GM06990 (cell line): ENCODE measurements at regions not wholly inside any gene's neighbourhood (a gene's known extent, or its start where the extent isn't known, plus 50 kb on each side); places are given as distances from the start of the nearest gene placed in this dataset.

Experiments
- DNase-seq: peaks from one replicate; pipeline ENCODE4 v3.0.0-alpha.2; 2011; ENCODE audit not compliant: insufficient read length; ENCODE audit errors: extremely low read depth
- H3K27me3 ChIP-seq: replicated peaks from 2 replicates; pipeline ENCODE4 v1.6.0; 2011; ENCODE audit warnings: low read length; ENCODE audit not compliant: control insufficient read depth, insufficient read depth
- H3K36me3 ChIP-seq: 2 replicates; pipeline ENCODE4 v1.5.1; 2011; ENCODE audit warnings: low read length; ENCODE audit not compliant: control insufficient read depth, insufficient read depth
- H3K4me3 ChIP-seq: replicated peaks from 2 replicates; pipeline ENCODE4 v1.5.1; 2011; ENCODE audit warnings: low read depth, mild to moderate bottlenecking, control low read depth, low read length
- TF ChIP-seq, protein P1 (sequence below): IDR thresholded peaks from 2 replicates; pipeline ENCODE4 v1.5.1; 2011; ENCODE audit warnings: low read length, control low read depth, mild to moderate bottlenecking, inconsistent platforms; ENCODE audit not compliant: insufficient read depth, poor library complexity, severe bottlenecking

DNA sequence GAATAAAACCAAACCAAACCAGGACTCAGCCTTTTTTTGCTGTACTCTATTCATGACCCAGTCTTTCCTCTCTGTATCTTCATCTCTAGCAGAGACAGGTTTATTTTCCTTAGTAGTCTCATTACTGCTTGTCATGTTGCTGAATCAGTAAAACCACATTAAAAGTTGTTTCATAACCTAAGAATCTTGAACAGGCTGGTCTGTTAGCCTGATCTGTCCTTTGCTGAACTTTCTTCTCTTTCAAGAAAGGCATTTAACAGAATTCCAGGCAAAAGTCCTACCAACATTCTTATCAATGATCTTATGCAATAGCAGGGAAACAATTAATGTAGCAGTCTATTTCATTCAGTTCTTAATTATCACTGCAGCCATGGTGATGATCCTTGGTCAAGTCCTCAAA lies 197.7 kb downstream of the CASP12 start:
- TF ChIP-seq, protein P1, sequence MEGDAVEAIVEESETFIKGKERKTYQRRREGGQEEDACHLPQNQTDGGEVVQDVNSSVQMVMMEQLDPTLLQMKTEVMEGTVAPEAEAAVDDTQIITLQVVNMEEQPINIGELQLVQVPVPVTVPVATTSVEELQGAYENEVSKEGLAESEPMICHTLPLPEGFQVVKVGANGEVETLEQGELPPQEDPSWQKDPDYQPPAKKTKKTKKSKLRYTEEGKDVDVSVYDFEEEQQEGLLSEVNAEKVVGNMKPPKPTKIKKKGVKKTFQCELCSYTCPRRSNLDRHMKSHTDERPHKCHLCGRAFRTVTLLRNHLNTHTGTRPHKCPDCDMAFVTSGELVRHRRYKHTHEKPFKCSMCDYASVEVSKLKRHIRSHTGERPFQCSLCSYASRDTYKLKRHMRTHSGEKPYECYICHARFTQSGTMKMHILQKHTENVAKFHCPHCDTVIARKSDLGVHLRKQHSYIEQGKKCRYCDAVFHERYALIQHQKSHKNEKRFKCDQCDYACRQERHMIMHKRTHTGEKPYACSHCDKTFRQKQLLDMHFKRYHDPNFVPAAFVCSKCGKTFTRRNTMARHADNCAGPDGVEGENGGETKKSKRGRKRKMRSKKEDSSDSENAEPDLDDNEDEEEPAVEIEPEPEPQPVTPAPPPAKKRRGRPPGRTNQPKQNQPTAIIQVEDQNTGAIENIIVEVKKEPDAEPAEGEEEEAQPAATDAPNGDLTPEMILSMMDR = no peak
- Histone ChIP-seq H3K36me3 (no peaks in the 10 kb centered on the region), H3K4me3 (no peak overlapping the region), H3K27me3 (no peaks in the 10 kb centered on the region)
- no peak for DNase-seq

DNA sequence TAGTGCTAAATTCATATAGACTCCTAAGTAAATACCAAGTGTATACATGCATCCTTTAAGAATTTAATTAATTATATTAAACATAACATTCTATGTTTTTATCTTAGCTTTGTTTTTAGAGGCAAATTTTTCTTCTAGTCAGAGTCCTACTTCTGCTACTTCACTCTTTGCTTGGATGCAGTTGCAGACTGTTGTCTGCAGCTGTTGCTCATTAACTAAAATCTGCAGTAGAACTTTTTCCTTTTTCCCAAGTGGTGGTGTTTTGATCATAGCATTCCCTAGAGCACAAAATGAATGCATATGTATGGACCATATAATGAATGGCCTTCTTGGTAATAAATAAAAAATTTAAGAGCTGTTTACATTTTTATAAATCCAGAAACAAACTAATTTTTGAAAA lies 198.3 kb downstream of the CASP12 start:
- Histone ChIP-seq H3K27me3 (no peaks in the 10 kb centered on the region), H3K36me3 (no peaks in the 10 kb centered on the region), H3K4me3 (no peak overlapping the region)
- no peak for DNase-seq
- TF ChIP-seq, protein P1 = no peak

DNA sequence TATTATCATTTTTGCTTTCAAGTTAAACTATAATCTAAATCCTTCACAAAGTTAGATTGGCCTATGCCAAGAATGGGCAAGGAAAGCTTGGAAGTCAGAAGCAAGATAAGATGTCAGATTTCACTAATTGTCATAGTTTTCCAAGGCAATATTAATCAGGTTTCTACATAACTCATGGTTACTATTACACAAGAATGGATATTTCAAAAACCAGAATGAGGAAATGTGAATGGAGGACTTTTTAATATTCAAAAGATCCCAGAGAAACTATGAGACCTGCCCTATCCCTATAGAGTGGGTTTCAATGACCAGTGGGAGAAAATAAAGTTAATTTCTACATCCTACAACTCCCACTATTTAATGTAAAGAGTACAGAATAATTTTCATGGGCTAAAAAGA lies 203.2 kb downstream of the CASP12 start:
- TF ChIP-seq, protein P1 = no peak
- no peak overlapping the region for H3K4me3 ChIP-seq
- H3K27me3 ChIP-seq = no peaks in the 10 kb centered on the region
- DNase-seq = no peak
- H3K36me3 ChIP-seq = no peaks in the 10 kb centered on the region

GRCh38 chr11:104694259-104695064 lies 203.8 kb downstream of the CASP12 start:
- DNase-seq = no peak
- Histone ChIP-seq H3K4me3 (no peak overlapping the region), H3K27me3 (no peaks in the 10 kb centered on the region), H3K36me3 (no peaks in the 10 kb centered on the region)
- TF ChIP-seq, protein P1 = no peak

DNA sequence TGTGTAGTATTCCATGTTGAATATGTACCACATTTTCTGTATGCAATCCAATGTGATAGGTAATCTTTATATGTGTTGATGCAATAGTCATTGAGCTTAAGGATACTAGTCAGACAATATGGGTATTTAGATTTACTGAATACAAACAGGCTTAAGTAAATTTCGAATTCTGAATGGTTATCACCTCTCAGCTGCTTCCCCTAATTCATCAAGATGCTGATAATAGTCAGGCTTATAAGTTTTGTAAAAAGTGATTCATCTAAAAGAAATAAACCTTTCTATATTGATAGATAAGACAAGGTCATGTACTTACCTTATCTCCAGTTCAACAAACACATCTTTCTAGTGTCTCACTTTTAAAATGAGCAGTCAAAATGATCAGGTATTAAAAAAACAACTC lies 205.5 kb downstream of the CASP12 start:
- Histone ChIP-seq H3K4me3 (no peak overlapping the region), H3K36me3 (no peaks in the 10 kb centered on the region), H3K27me3 (no peaks in the 10 kb centered on the region)
- DNase-seq = no peak
- TF ChIP-seq, protein P1 = no peak
